ENCODE measurements at regions not wholly inside any gene's neighbourhood (a gene's known extent, or its start where the extent isn't known, plus 50 kb on each side); places are given as distances from the start of the nearest gene placed in this dataset.

GRCh38 chr15:93982226-93982727 is 249.1 kb upstream of the MCTP2 start:
- Histone ChIP-seq H3K9me3 (replicated peaks; ENCODE audit: control insufficient read depth, insufficient read depth, low read depth, low read length) (no peaks in the 10 kb centered on the region), H3K9me1 (ENCODE audit: control insufficient read depth, insufficient read depth, low read length) (no peaks in the 10 kb centered on the region), H3K36me3 (ENCODE audit: control insufficient read depth, insufficient read depth, low read length) (no peaks in the 10 kb centered on the region), H3K79me2 (ENCODE audit: control insufficient read depth, insufficient read depth, low read length) (no peaks in the 10 kb centered on the region), H3K4me2 (ENCODE audit: insufficient read depth, low read length) (no peak overlapping the region), H2AFZ (ENCODE audit: low read depth, low read length) (no peak overlapping the region), H3K9ac (ENCODE audit: insufficient read depth in 1 of 2, low read depth in 2 of 2, low read length in 2 of 2) (no peak overlapping the region), H3K27ac (ENCODE audit: extremely low read depth, low read depth, low read length) (no peak overlapping the region), H3K4me3 (no peak overlapping the region), H4K20me1 (replicated peaks; ENCODE audit: control insufficient read depth, insufficient read depth, low read length) (no peaks in the 10 kb centered on the region), H3K27me3 (ENCODE audit: control insufficient read depth in 2 of 2, insufficient read depth in 2 of 2, low read length in 2 of 2) (no peaks in the 10 kb centered on the region), H3K4me1 (replicated peaks in 1 of 2; ENCODE audit: control insufficient read depth in 2 of 2, insufficient read depth in 2 of 2, low read length in 2 of 2) (no peaks in the 10 kb centered on the region)
- FAIRE-seq (no peak), ATAC-seq (no peak), DNase-seq (ENCODE audit: extremely low read depth in 1 of 4, low spot score in 3 of 4) (no peak)
- no TSS peak for BruUV-seq (replicated peaks)
- WGBS (ENCODE audit: insufficient coverage, low coverage, missing lambda C conversion rate), result 5% methylated on average over 6 of the region's 6 CpGs
- ChIA-PET POLR2A (no interaction called here), CTCF (ENCODE audit: low intra/inter-chr PET ratio) (no interaction called here)
- in situ Hi-C loops (cut with MboI) (no loop called here), intact Hi-C loops (cut with micrococcal nuclease) (no loop called here)
- TF ChIP-seq ZBTB49 (CRISPR knock-in tag; IDR thresholded peaks at IDR 0.05; ENCODE audit: borderline replicate concordance) (no peak), ZFP1 (CRISPR knock-in tag; IDR thresholded peaks at IDR 0.05) (no peak), ZBTB40 (IDR thresholded peaks at IDR 0.05) (no peak), ZBTB40 (CRISPR knock-in tag; IDR thresholded peaks at IDR 0.05) (no peak), ZNF778 (CRISPR knock-in tag; IDR thresholded peaks at IDR 0.05) (no peak), SMC3 (conservative IDR thresholded peaks at IDR 0.05; ENCODE audit: insufficient read depth, low read depth, low read length) (no peak), GTF2B (IDR thresholded peaks at IDR 0.05; ENCODE audit: extremely low read depth, insufficient read length) (no peak), L3MBTL2 (IDR thresholded peaks at IDR 0.05) (no peak), MTF1 (CRISPR knock-in tag; IDR thresholded peaks at IDR 0.05; ENCODE audit: borderline replicate concordance) (no peak)

All from K562 (cell line).